HCT116 (cell line): ENCODE measurements at regions not wholly inside any gene's neighbourhood (a gene's known extent, or its start where the extent isn't known, plus 50 kb on each side); places are given as distances from the start of the nearest gene placed in this dataset.

Experiments used
- ATAC-seq: fragments of 200-7000 bp; cut with Tn5 transposase; 2 replicates; pipeline ENCODE4 v1.9.1; 2020; ENCODE audit warnings: mild to moderate bottlenecking, moderate library complexity
- BruUV-seq: library from RNA; stranded (reverse); fragments of 400-500 nt; replicated peaks from 2 replicates; lab custom pipeline; 2021; lab: Mats Ljungman, UMichigan
- CTCF ChIA-PET: fragments of 300-600 bp; sonication (Branson Sonifier 250); formaldehyde crosslinking; loops from one replicate; lab custom pipeline; 2021; ENCODE audit warnings: antibody characterized with exemption; lab: Charles Lee
- POLR2A ChIA-PET: fragments of 300-600, 350-600 bp; sonication (Branson Sonifier 250); formaldehyde crosslinking; loops from one replicate; lab custom pipeline; 2021; ENCODE audit warnings: antibody characterized with exemption; lab: Charles Lee
- RAD21 ChIA-PET, 2 experiments: fragments of 300-600 bp; sonication (Branson Sonifier 250); formaldehyde crosslinking; loops; one replicate each; lab custom pipeline; 2023; ENCODE audit warnings: low total read pairs in 2 of 2; ENCODE audit not compliant: uncharacterized antibody in 2 of 2, unreplicated experiment in 2 of 2, low non-redundant PET in 1 of 2; lab: Charles Lee
- DNase-seq: peaks from one replicate; pipeline ENCODE4 v3.0.0-alpha.2; 2010; ENCODE audit warnings: low read depth, low spot score
- H2AFZ ChIP-seq: fragments of 200-600 bp; shearing (Covaris generic), sonication (generic); 2 replicates; pipeline ENCODE4 v1.6.1; 2017; ENCODE audit warnings: low read depth, mixed run types, mixed read lengths, antibody characterized with exemption, low read length; ENCODE audit not compliant: poor library complexity, severe bottlenecking
- H3K27ac ChIP-seq: 2 replicates; pipeline ENCODE4 v1.5.1; 2012; ENCODE audit warnings: low read depth, low read length
- H3K27me3 ChIP-seq: fragments of 200-600 bp; sonication (generic); 2 replicates; pipeline ENCODE4 v1.6.1; 2016; ENCODE audit warnings: mixed run types, low read length, mixed read lengths; ENCODE audit not compliant: insufficient read depth
- H3K36me3 ChIP-seq, 2 experiments: fragments of 200-500 bp in 1 of 2; fragments of 200-600 bp in 1 of 2; sonication (Bioruptor generic) in 1 of 2; sonication (generic) in 1 of 2; 2 replicates each; pipeline versions ENCODE4 v1.5.1 to v1.6.1; 2014 to 2016; ENCODE audit warnings: low read length in 2 of 2, inconsistent platforms in 1 of 2, mixed read lengths in 1 of 2, mixed run types in 1 of 2; ENCODE audit not compliant: insufficient read depth in 2 of 2, control insufficient read depth in 1 of 2
- H3K4me1 ChIP-seq, 2 experiments: fragments of 200-600 bp in 1 of 2; sonication (generic) in 1 of 2; 2 replicates each; pipeline versions ENCODE4 v1.5.1 to v1.6.1; 2012 to 2017; ENCODE audit warnings: low read length in 2 of 2, inconsistent platforms in 1 of 2, mild to moderate bottlenecking in 1 of 2, mixed read lengths in 1 of 2, mixed run types in 1 of 2, moderate library complexity in 1 of 2; ENCODE audit not compliant: insufficient read depth in 2 of 2, control insufficient read depth in 1 of 2
- H3K4me2 ChIP-seq: fragments of 200-600 bp; sonication (generic); 2 replicates; pipeline ENCODE4 v1.6.1; 2017; ENCODE audit warnings: mixed run types, low read length, mixed read lengths
- H3K4me3 ChIP-seq, 2 experiments: fragments of 200-600 bp in 1 of 2; sonication (generic) in 1 of 2; replicated peaks in 1 of 2; 2 replicates each; pipeline ENCODE4 v1.5.1; 2011 to 2016; ENCODE audit warnings: low read length in 2 of 2, control low read depth in 1 of 2, low read depth in 1 of 2, mild to moderate bottlenecking in 1 of 2, mixed read lengths in 1 of 2, mixed run types in 1 of 2
- H3K79me2 ChIP-seq: fragments of 200-600 bp; sonication (generic); 2 replicates; pipeline ENCODE4 v1.6.1; 2017; ENCODE audit warnings: mild to moderate bottlenecking, mixed run types, low read length, moderate library complexity, mixed read lengths; ENCODE audit not compliant: insufficient read depth
- H3K9ac ChIP-seq: fragments of 200-600 bp; sonication (generic); 2 replicates; pipeline ENCODE4 v1.6.1; 2016; ENCODE audit warnings: low read length, mixed read lengths
- H3K9me2 ChIP-seq: fragments of 200-600 bp; sonication (generic), shearing (Covaris generic); 2 replicates; pipeline ENCODE4 v1.6.1; 2017; ENCODE audit warnings: mixed run types, mild to moderate bottlenecking, moderate library complexity; ENCODE audit not compliant: insufficient read depth
- H3K9me3 ChIP-seq, 2 experiments: fragments of 200-500 bp in 1 of 2; fragments of 200-600 bp in 1 of 2; sonication (Bioruptor generic) in 1 of 2; sonication (generic) in 1 of 2; 2 replicates each; pipeline ENCODE4 v1.6.1; 2014 to 2017; ENCODE audit warnings: low read length in 2 of 2, mixed read lengths in 2 of 2, inconsistent platforms in 1 of 2, low read depth in 1 of 2, mild to moderate bottlenecking in 1 of 2, mixed run types in 1 of 2, moderate library complexity in 1 of 2; ENCODE audit not compliant: control insufficient read depth in 1 of 2, insufficient read depth in 1 of 2
- H4K20me1 ChIP-seq: fragments of 200-600 bp; sonication (generic), shearing (Covaris generic); 2 replicates; pipeline ENCODE4 v1.6.1; 2017; ENCODE audit warnings: mixed run types, mild to moderate bottlenecking, moderate library complexity; ENCODE audit not compliant: insufficient read depth
- CEBPB ChIP-seq: IDR thresholded peaks from 2 replicates; pipeline ENCODE4 v1.6.1; 2012; ENCODE audit warnings: low read depth
- EZH2 ChIP-seq: fragments of 200-600 bp; sonication (generic); IDR thresholded peaks from 2 replicates; pipeline ENCODE4 v1.6.1; 2017; ENCODE audit warnings: antibody characterized with exemption, mixed run types
- EZH2phosphoT487 ChIP-seq: fragments of 200-600 bp; IDR thresholded peaks from 2 replicates; pipeline ENCODE4 v1.6.1; 2018; ENCODE audit warnings: antibody characterized with exemption, borderline replicate concordance
- FOSL1 ChIP-seq: IDR thresholded peaks from 2 replicates; pipeline ENCODE4 v1.6.1; 2012; ENCODE audit warnings: low read depth
- JUND ChIP-seq: IDR thresholded peaks from 2 replicates; pipeline ENCODE4 v1.6.1; 2012
- POLR2AphosphoS5 ChIP-seq: IDR thresholded peaks from 2 replicates; pipeline ENCODE4 v1.6.1; 2011; ENCODE audit warnings: mild to moderate bottlenecking, low read depth, low read length, moderate library complexity
- RAD21 ChIP-seq: IDR thresholded peaks from 2 replicates; pipeline ENCODE4 v1.6.1; 2012; ENCODE audit warnings: low read depth, mild to moderate bottlenecking
- SP1 ChIP-seq: IDR thresholded peaks from 2 replicates; pipeline ENCODE4 v1.6.1; 2012; ENCODE audit warnings: low read depth
- TCF7L2 ChIP-seq: IDR thresholded peaks from 2 replicates; pipeline ENCODE4 v1.7.0; 2011; ENCODE audit warnings: borderline replicate concordance, inconsistent platforms; ENCODE audit not compliant: insufficient read depth, insufficient read length; ENCODE audit errors: extremely low read depth
- YY1 ChIP-seq: IDR thresholded peaks from 2 replicates; pipeline ENCODE4 v1.6.1; 2011; ENCODE audit warnings: low read length, low read depth, moderate library complexity, mild to moderate bottlenecking; ENCODE audit not compliant: insufficient replicate concordance; ENCODE audit errors: extremely low read depth
- ZFX ChIP-seq: fragments of 450-650 bp; IDR thresholded peaks from 2 replicates; pipeline ENCODE4 v1.6.1; 2017
- intact Hi-C: fragments of 100-400 bp; cut with micrococcal nuclease; formaldehyde crosslinking; loops from 2 replicates; pipeline ENCODE4 v1.10.0; 2022
- TF ChIP-seq, protein P1 (sequence below): IDR thresholded peaks from 2 replicates; pipeline ENCODE4 v1.6.1; 2012; ENCODE audit warnings: low read depth
- TF ChIP-seq, protein P2 (sequence below): IDR thresholded peaks from 2 replicates; pipeline ENCODE4 v1.6.1; 2011; ENCODE audit warnings: mild to moderate bottlenecking, low read length, moderate library complexity; ENCODE audit not compliant: insufficient replicate concordance; ENCODE audit errors: extremely low read depth
- TF ChIP-seq, protein P3 (sequence below): IDR thresholded peaks from 2 replicates; pipeline ENCODE4 v1.6.1; 2012
- TF ChIP-seq, protein P4 (sequence below): IDR thresholded peaks from 2 replicates; pipeline ENCODE4 v1.6.1; 2012

DNA sequence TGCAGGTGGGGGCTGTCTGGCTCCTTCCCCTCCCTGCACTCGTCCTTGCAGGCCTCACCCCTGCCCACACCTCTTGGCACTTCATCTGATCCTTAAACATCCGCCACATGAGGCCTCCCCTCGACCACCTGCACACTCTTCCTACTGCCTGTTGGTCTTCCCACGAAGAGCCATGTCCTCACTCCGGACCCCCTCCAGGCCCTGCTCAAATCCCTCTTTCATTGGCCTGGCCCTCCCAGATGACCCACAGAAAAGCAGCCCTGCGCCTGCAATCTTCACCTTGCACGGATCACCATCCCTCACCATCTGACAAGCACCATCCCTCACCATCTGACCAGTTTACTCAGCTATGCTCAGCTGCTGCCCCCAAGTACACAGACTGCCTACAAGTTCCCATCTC is 193.6 kb downstream of the BCL11B start:
- H3K9me3 ChIP-seq, result no peaks in the 10 kb centered on the region
- no peak overlapping the region for H3K27ac ChIP-seq
- no peak overlapping the region for H2AFZ ChIP-seq
- no peaks in the 10 kb centered on the region for H4K20me1 ChIP-seq
- H3K79me2 ChIP-seq, result no peaks in the 10 kb centered on the region
- no peaks in the 10 kb centered on the region for H3K36me3 ChIP-seq
- H3K9ac ChIP-seq, result no peak overlapping the region
- intact Hi-C loops, result no loop called here
- no peaks in the 10 kb centered on the region for H3K9me2 ChIP-seq
- DNase-seq (no peak), ATAC-seq (no peak)
- ChIA-PET RAD21 (no interaction called here), POLR2A (no interaction called here), CTCF (no interaction called here)
- peaks cover 23% of the 10 kb centered on the region for H3K27me3 ChIP-seq
- no peak for TF ChIP-seq YY1
- no peak for TF ChIP-seq EZH2phosphoT487
- TF ChIP-seq, protein P1, sequence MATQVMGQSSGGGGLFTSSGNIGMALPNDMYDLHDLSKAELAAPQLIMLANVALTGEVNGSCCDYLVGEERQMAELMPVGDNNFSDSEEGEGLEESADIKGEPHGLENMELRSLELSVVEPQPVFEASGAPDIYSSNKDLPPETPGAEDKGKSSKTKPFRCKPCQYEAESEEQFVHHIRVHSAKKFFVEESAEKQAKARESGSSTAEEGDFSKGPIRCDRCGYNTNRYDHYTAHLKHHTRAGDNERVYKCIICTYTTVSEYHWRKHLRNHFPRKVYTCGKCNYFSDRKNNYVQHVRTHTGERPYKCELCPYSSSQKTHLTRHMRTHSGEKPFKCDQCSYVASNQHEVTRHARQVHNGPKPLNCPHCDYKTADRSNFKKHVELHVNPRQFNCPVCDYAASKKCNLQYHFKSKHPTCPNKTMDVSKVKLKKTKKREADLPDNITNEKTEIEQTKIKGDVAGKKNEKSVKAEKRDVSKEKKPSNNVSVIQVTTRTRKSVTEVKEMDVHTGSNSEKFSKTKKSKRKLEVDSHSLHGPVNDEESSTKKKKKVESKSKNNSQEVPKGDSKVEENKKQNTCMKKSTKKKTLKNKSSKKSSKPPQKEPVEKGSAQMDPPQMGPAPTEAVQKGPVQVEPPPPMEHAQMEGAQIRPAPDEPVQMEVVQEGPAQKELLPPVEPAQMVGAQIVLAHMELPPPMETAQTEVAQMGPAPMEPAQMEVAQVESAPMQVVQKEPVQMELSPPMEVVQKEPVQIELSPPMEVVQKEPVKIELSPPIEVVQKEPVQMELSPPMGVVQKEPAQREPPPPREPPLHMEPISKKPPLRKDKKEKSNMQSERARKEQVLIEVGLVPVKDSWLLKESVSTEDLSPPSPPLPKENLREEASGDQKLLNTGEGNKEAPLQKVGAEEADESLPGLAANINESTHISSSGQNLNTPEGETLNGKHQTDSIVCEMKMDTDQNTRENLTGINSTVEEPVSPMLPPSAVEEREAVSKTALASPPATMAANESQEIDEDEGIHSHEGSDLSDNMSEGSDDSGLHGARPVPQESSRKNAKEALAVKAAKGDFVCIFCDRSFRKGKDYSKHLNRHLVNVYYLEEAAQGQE, result no peak
- no peak for TF ChIP-seq POLR2AphosphoS5
- TF ChIP-seq, protein P2, sequence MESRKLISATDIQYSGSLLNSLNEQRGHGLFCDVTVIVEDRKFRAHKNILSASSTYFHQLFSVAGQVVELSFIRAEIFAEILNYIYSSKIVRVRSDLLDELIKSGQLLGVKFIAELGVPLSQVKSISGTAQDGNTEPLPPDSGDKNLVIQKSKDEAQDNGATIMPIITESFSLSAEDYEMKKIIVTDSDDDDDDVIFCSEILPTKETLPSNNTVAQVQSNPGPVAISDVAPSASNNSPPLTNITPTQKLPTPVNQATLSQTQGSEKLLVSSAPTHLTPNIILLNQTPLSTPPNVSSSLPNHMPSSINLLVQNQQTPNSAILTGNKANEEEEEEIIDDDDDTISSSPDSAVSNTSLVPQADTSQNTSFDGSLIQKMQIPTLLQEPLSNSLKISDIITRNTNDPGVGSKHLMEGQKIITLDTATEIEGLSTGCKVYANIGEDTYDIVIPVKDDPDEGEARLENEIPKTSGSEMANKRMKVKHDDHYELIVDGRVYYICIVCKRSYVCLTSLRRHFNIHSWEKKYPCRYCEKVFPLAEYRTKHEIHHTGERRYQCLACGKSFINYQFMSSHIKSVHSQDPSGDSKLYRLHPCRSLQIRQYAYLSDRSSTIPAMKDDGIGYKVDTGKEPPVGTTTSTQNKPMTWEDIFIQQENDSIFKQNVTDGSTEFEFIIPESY, result no peak
- no peak for TF ChIP-seq CEBPB
- no peak for TF ChIP-seq FOSL1
- no peak for TF ChIP-seq ZFX
- TF ChIP-seq EZH2, result no peak
- no peak for TF ChIP-seq SP1
- TF ChIP-seq, protein P3, sequence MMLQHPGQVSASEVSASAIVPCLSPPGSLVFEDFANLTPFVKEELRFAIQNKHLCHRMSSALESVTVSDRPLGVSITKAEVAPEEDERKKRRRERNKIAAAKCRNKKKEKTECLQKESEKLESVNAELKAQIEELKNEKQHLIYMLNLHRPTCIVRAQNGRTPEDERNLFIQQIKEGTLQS, result no peak
- TF ChIP-seq, protein P4, sequence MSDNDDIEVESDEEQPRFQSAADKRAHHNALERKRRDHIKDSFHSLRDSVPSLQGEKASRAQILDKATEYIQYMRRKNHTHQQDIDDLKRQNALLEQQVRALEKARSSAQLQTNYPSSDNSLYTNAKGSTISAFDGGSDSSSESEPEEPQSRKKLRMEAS, result no peak
- TF ChIP-seq RAD21, result no peak
- TF ChIP-seq TCF7L2, result no peak
- no peak for TF ChIP-seq JUND
- no peak overlapping the region for H3K4me2 ChIP-seq
- no TSS peak for BruUV-seq
- no peak overlapping the region for H3K4me3 ChIP-seq
- H3K4me1 ChIP-seq, result no peaks in the 10 kb centered on the region
